ENCODE measurements at regions not wholly inside any gene's neighbourhood (a gene's known extent, or its start where the extent isn't known, plus 50 kb on each side); places are given as distances from the start of the nearest gene placed in this dataset.

- TF ChIP-seq POLR2AphosphoS5 (IDR thresholded peaks at IDR 0.05; ENCODE audit: low read depth, low read length) (no peak), POLR2A (IDR thresholded peaks at IDR 0.05; ENCODE audit: low read depth, low read length) (no peak), TAF1 (IDR thresholded peaks at IDR 0.05; ENCODE audit: borderline replicate concordance, low read depth, low read length) (no peak)
Measured at GRCh38 chr10:36303896-36304295, 661.8 kb upstream of the FZD8 start.

Measured in GM12892 (cell line).